Activated T-helper 17 cell treated with anti-CD3 and anti-CD28 coated beads, Interleukin-2, amount 50 U/mL, for 72 hours (primary cell): ENCODE measurements at regions not wholly inside any gene's neighbourhood (a gene's known extent, or its start where the extent isn't known, plus 50 kb on each side); places are given as distances from the start of the nearest gene placed in this dataset.
A peak's percentile ranks its signal among the peaks of the same experiment; 100 is the strongest.

ENCODE experiments used
- ATAC-seq: fragments of 150-1000 bp; cut with Tn5 transposase; replicated peaks from 2 replicates; pipeline ENCODE4 v1.10.0; 2021; ENCODE audit warnings: mild to moderate bottlenecking, moderate library complexity
- H3K27ac Mint-ChIP-seq: one replicate; pipeline ENCODE4 v1.8.0; 2022; ENCODE audit warnings: mixed read lengths
- H3K27me3 Mint-ChIP-seq: one replicate; pipeline ENCODE4 v1.8.0; 2022; ENCODE audit warnings: mixed read lengths
- H3K36me3 Mint-ChIP-seq: one replicate; pipeline ENCODE4 v1.8.0; 2022; ENCODE audit warnings: low read depth, mild to moderate bottlenecking, mixed read lengths
- H3K4me1 Mint-ChIP-seq: one replicate; pipeline ENCODE4 v1.8.0; 2022; ENCODE audit warnings: mixed read lengths
- H3K4me3 Mint-ChIP-seq: one replicate; pipeline ENCODE4 v1.8.0; 2022; ENCODE audit warnings: mild to moderate bottlenecking, mixed read lengths
- H3K9me3 Mint-ChIP-seq: one replicate; pipeline ENCODE4 v1.8.0; 2022; ENCODE audit warnings: mixed read lengths

DNA sequence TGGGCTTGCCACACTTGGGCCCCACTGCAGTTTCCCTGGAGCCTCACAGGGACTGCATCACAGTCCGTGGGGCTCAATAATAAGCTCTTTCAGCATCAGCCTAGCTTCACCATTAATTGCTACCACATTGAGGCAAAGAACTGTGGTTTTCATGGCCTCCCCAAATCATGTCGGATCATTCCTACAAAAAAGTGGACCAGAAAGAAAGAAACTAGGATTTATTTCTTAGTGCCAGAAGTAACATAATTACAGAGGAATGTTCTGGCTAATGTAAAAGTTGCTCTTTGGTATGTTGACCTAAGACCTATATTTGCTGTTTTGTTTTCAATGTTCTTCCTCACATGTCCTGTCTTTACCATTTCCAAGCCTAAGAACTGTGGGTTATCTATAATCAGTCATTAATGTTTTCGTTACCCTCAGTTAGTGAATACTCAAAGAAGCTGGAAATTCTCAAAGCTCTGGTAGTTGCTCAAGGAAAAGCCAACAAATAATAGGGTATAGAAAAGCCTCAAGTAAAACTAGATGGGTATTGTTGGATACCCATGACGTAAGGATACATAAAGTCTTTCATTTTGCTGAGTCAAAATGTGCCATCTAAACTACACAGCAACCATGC lies 173.9 kb downstream of the LTN1 start:
- no peak overlapping the region for H3K4me3 Mint-ChIP-seq
- no peaks in the 10 kb centered on the region for H3K36me3 Mint-ChIP-seq
- H3K27ac Mint-ChIP-seq, result no peak overlapping the region
- H3K27me3 Mint-ChIP-seq, result no peaks in the 10 kb centered on the region
- H3K4me1 Mint-ChIP-seq, result no peaks in the 10 kb centered on the region
- peaks cover 6% of the 10 kb centered on the region for H3K9me3 Mint-ChIP-seq
- no peak for ATAC-seq

DNA sequence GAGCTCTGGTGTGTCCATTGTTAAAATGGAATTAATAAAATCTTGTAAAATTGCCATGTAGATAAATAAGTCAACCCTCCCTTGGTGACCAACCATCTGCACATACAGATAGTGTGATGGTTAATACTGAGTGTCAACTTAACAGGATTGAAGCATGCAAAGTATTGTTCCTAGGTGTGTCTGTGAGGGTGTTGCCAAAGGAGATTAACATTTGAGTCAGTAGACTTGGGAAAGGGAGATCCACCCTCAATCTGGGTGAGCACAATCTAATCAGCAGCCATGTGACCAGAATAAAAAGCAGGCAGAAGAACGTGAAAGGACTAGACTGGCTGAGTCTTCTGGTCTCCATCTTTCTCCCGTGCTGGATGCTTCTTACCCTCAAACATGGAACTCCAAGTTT lies 174.8 kb downstream of the LTN1 start:
- Mint-ChIP-seq H3K9me3 (peaks cover 6% of the 10 kb centered on the region), H3K36me3 (no peaks in the 10 kb centered on the region), H3K27ac (no peak overlapping the region), H3K4me3 (no peak overlapping the region), H3K4me1 (no peaks in the 10 kb centered on the region), H3K27me3 (no peaks in the 10 kb centered on the region)
- ATAC-seq, result no peak

DNA sequence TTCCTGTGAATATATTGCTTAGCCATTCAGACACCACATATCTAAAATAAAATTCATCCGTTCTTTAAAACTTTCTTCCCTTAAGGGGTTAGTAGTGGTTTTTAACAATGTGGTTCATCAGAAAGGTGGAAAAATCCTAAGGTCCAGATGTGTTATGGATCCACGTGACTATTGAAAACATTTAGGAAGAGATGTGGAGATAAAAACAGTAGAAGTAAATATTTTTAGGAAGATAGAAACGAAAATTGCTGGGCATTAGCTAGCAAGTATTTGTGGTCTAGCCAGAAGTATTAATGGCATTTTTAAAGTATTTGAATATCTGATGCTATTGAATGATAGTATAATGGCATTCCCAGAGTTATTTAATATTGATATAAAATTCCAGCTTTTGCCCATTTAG lies 180.8 kb downstream of the LTN1 start:
- H3K36me3 Mint-ChIP-seq, result no peaks in the 10 kb centered on the region

DNA sequence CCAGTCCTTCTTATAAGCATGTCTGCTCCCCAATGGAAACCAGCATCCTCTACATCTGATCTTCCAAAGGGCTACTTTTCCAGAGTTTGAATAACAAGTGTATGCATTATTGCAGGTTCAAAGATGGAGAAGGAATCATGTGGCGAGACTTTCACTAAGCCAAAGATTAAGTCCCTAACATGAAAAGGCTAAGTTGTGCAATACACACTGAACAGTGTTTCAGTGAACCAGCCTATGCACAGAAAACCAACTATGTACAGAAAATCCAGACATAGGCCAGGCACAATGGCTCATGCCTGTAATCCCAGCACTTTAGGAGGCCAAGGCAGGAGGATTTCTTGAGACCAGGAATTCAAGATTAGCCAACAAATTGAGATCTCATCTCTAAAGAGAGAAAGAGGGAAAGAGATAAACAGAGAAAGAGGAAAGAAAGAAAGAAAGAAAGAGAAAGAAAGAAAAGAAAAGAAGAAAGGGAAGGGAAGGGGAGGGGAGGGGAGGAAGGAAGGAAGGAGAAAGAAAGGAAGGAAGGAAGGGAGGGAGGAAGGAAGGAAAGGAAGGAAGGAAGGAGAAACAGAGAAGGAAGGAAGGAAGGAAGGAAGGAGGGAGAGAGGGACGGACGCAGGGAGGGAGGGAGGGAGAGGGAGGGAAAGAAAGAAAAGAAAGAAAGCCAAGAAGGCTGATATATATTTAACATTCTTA lies 181.7 kb downstream of the LTN1 start:
- ATAC-seq, result no peak
- Mint-ChIP-seq H3K9me3 (peaks cover 12% of the 10 kb centered on the region), H3K4me1 (no peaks in the 10 kb centered on the region), H3K27me3 (no peaks in the 10 kb centered on the region), H3K4me3 (no peak overlapping the region), H3K27ac (no peak overlapping the region), H3K36me3 (no peaks in the 10 kb centered on the region)

More for the DNA sequence above, 180.8 kb downstream of the LTN1 start:
- H3K27ac Mint-ChIP-seq, result no peak overlapping the region
- ATAC-seq, result no peak
- H3K27me3 Mint-ChIP-seq, result no peaks in the 10 kb centered on the region
- H3K4me1 Mint-ChIP-seq, result no peaks in the 10 kb centered on the region
- H3K4me3 Mint-ChIP-seq, result no peak overlapping the region
- peaks cover 12% of the 10 kb centered on the region for H3K9me3 Mint-ChIP-seq

DNA sequence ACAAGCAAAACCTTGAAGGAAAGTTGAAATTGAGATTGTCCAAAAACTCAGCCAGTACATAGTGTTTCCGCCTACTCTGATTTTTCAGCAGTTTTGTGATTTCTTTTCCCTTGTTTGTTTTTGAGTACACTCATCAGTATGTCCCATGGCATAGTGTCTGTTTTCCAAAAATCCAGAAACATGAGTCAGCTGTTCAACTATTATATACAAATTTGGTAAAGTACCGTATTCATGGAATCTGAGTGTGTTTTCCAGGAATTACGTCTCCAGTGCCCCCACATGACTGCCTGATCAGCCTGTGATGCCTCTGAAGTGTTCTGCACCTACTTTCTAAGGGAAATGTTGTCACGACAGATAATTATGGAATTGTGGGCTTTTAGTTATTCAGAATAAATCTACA lies 186.8 kb downstream of the LTN1 start:
- Mint-ChIP-seq H3K27ac (no peak overlapping the region), H3K27me3 (no peaks in the 10 kb centered on the region), H3K9me3 (peaks cover 6% of the 10 kb centered on the region), H3K36me3 (no peaks in the 10 kb centered on the region), H3K4me3 (no peak overlapping the region), H3K4me1 (no peaks in the 10 kb centered on the region)
- no peak for ATAC-seq

DNA sequence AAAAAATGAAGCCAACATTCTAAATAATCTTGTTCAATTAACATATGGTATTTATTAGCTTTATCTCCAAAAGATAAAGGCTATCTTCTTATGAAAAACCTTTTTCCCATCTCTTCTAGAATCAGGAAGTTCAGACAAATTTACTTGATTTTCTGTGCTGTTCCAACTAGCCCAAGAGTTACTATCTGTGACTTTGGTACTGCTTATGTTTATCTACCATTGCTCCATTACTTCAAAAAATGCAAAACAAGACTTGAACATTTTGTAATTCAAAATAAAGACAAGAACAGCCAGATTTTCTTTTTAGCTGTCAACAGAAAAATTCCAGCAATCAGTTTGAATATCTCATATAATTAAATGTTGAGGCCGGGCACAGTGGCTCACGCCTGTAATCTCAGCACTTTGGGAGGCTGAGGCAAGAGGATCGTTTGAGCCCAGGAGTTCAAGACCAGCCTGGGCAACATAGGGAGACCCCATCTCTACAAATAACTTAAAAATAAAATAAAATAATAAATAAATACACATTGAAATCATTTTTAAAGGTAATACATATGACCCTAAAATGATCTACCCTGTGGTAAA lies 188.5 kb downstream of the LTN1 start:
- H3K27me3 Mint-ChIP-seq, result no peaks in the 10 kb centered on the region

DNA sequence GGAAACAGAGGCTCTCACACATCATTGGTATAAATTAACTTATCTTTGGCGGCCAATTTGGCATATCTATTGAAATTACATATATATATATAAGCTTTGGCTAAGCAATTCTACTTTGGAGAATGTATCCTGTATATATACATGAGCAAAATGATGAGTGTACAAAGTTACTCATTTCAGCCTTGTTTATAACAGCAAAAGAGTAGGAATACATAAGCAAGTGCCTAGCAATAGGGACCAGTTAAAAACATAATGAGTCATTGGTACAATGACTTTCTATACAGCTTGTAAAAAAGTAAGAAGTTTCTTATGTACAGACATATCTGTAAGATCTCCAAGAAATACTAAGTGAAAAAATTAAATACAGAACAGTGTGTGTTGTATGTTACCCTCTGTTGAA lies 190.8 kb downstream of the LTN1 start:
- H3K4me3 Mint-ChIP-seq, result no peak overlapping the region

More for the DNA sequence above, 188.5 kb downstream of the LTN1 start:
- H3K9me3 Mint-ChIP-seq, result peaks cover 6% of the 10 kb centered on the region
- no peak overlapping the region for H3K4me3 Mint-ChIP-seq
- no peaks in the 10 kb centered on the region for H3K4me1 Mint-ChIP-seq
- no peak overlapping the region for H3K27ac Mint-ChIP-seq
- H3K36me3 Mint-ChIP-seq, result no peaks in the 10 kb centered on the region
- ATAC-seq, result no peak

DNA sequence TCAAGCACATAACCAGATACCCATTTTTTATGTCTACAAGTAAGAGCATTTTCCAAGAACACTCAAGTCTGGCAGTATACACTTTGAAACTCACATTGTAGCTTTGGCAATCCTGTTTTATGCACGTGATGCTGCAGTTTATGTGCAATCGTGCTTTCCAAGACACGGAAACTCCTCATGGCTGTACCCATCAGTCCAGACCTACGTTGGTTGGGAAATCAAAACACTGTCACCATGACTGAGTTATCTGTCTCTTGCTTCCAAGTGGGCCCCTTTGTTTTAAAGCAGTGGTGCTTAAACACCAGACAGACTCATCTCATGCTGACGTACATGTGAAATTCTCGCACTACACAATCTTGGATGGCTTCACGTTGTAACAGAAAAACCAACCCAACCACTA lies 192.8 kb downstream of the LTN1 start:
- no peaks in the 10 kb centered on the region for H3K9me3 Mint-ChIP-seq
- no peak overlapping the region for H3K4me3 Mint-ChIP-seq
- no peaks in the 10 kb centered on the region for H3K4me1 Mint-ChIP-seq
- no peak overlapping the region for H3K27ac Mint-ChIP-seq
- no peaks in the 10 kb centered on the region for H3K27me3 Mint-ChIP-seq
- ATAC-seq, result no peak
- no peaks in the 10 kb centered on the region for H3K36me3 Mint-ChIP-seq

More for the DNA sequence above, 190.8 kb downstream of the LTN1 start:
- H3K36me3 Mint-ChIP-seq, result no peaks in the 10 kb centered on the region
- ATAC-seq, result peak; percentile 37
- H3K27ac Mint-ChIP-seq, result no peak overlapping the region
- H3K27me3 Mint-ChIP-seq, result no peaks in the 10 kb centered on the region
- no peaks in the 10 kb centered on the region for H3K9me3 Mint-ChIP-seq
- no peaks in the 10 kb centered on the region for H3K4me1 Mint-ChIP-seq

DNA sequence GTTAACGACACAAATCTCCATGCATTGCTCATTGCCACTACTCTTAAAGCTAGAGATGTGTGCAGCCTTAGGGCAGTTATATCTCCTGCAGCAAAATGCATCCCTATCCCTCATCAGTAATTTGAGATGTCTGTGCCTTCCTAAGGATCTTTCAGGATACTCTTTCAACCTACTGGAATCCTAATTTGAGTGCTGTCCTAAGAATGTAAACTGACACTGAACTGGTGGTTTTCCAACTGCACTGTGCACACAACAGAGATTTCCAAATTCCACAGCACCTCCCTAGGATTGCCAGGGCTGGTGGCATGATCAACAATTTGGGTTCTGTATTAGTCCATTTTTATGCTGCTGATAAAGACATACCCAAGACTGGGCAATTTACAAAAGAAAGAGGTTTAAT lies 193.9 kb downstream of the LTN1 start:
- no peak for ATAC-seq
- Mint-ChIP-seq H3K36me3 (no peaks in the 10 kb centered on the region), H3K4me3 (no peak overlapping the region), H3K27me3 (no peaks in the 10 kb centered on the region), H3K4me1 (no peaks in the 10 kb centered on the region), H3K9me3 (no peaks in the 10 kb centered on the region), H3K27ac (no peak overlapping the region)

DNA sequence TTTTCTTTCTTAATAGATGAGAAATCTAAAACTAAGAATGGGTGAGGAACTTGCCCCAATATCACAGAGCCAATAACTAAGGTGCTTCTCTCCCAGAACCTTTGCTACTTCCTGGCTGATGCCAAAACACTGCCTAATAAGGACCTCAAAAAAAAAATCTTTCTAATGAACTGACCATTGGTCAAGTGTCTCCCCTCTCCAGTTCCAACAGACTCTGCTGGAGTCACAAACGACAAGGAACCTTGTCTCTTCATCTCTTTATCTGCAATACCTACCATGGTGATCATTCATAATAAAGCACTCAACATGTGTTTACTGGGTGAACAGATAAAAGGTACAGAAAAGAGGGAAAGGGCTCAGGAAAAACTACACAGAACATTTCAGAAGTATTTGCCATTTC lies 197.4 kb downstream of the LTN1 start:
- Mint-ChIP-seq H3K4me1 (no peaks in the 10 kb centered on the region), H3K9me3 (no peaks in the 10 kb centered on the region), H3K36me3 (no peaks in the 10 kb centered on the region), H3K27me3 (no peaks in the 10 kb centered on the region), H3K4me3 (no peak overlapping the region), H3K27ac (no peak overlapping the region)
- no peak for ATAC-seq

DNA sequence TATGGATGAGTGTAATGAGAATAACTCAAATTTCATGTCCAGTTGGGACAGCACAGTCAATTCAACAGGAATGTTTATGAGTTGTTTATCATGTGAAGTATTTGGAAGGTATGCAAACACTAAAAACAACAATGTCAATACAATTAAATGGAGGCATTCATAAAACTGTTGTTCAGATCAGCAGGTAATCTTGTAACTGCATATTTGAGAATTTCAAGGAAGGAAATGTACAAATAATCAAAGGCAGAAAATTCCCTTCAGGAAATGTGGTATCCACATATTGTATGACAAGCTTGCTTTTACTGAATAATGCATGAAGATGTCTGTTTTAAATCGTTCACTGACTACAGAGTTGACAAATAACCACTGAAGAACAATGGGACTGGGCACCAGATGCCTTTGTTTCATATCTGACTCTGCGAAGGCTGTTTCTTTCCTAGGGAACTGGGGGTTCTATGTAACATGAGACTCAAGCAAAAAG lies 198.3 kb downstream of the LTN1 start:
- Mint-ChIP-seq H3K36me3 (no peaks in the 10 kb centered on the region), H3K4me3 (no peak overlapping the region), H3K27ac (no peak overlapping the region), H3K27me3 (no peaks in the 10 kb centered on the region), H3K4me1 (no peaks in the 10 kb centered on the region), H3K9me3 (no peaks in the 10 kb centered on the region)
- ATAC-seq, result no peak

DNA sequence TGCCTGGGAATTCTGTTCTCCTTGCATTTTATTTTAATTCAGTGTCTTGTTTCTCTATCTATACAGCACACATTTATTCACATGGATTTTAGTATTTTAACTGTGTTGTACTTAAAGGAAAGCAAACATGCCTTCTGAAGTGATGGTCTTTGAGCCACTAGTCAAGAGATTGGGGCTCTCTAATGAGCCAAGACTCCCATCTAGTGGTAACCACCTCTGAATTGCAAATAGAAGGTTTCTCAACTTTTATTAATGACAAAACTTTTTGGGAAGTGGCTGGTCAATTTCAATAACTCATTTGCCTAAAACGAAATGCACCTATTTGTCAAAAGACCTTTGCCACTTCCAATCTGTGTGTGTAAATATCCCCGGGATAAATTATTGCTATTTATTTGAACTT lies 199.6 kb downstream of the LTN1 start:
- ATAC-seq, result no peak
- no peaks in the 10 kb centered on the region for H3K9me3 Mint-ChIP-seq
- H3K4me1 Mint-ChIP-seq, result no peaks in the 10 kb centered on the region
- no peak overlapping the region for H3K4me3 Mint-ChIP-seq
- H3K27me3 Mint-ChIP-seq, result no peaks in the 10 kb centered on the region
- no peak overlapping the region for H3K27ac Mint-ChIP-seq
- H3K36me3 Mint-ChIP-seq, result no peaks in the 10 kb centered on the region

DNA sequence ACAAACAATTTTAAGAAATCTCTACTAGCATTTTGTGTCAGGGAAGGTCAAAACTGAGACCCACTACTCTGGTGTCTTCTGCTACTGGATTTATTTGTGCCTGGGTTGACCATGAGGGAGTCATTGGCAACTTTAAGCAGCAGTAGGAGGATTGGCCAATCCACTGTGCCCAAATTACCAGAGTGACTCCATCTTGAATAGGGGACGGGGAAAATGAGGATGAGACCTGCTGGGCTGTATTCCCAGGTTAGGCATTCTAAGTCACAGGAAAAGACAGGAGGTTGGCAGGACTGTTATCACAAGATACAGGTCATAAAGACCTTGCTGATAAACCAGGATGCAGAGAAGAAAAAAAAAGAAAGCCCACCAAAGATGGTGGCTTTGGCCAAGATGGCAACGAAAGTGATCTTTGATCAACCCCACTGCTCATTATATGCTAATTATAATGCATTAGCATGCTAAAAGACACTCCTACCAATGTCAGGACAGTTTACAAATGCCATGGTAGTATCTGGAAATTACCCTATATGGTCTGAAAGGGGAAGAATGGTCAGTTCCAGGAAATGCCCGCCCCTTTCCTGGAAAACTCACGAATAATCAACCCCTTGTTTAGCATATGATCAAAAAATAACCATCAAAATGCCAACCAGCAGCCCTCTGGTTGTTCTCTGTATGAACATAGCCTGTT lies 200.9 kb downstream of the LTN1 start:
- ATAC-seq, result no peak
- Mint-ChIP-seq H3K4me1 (no peaks in the 10 kb centered on the region), H3K27ac (no peak overlapping the region), H3K4me3 (no peak overlapping the region), H3K27me3 (no peaks in the 10 kb centered on the region), H3K9me3 (no peaks in the 10 kb centered on the region), H3K36me3 (no peaks in the 10 kb centered on the region)

DNA sequence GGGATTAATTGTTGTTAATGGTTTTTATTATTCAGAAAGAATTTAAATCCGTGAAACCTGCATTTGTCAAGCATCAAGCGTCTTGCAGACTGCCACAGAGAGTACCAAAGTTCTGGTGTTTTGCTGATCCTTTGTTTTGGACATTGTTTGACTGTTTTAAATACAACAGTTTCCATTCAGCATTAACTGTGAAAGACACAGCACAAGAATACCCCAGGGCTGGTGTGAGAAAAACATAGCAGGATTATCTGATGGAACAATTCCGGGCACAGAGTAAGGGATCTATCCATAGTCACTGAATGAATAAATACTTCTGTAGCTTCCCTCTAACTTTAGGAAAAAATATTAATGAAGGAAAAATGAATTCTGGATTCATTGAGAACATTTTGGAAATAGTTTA lies 202.3 kb downstream of the LTN1 start:
- H3K4me3 Mint-ChIP-seq, result no peak overlapping the region
- peaks cover 1% of the 10 kb centered on the region for H3K9me3 Mint-ChIP-seq
- H3K4me1 Mint-ChIP-seq, result no peaks in the 10 kb centered on the region
- no peak for ATAC-seq
- peaks cover 3% of the 10 kb centered on the region for H3K36me3 Mint-ChIP-seq
- H3K27ac Mint-ChIP-seq, result no peak overlapping the region
- no peaks in the 10 kb centered on the region for H3K27me3 Mint-ChIP-seq

DNA sequence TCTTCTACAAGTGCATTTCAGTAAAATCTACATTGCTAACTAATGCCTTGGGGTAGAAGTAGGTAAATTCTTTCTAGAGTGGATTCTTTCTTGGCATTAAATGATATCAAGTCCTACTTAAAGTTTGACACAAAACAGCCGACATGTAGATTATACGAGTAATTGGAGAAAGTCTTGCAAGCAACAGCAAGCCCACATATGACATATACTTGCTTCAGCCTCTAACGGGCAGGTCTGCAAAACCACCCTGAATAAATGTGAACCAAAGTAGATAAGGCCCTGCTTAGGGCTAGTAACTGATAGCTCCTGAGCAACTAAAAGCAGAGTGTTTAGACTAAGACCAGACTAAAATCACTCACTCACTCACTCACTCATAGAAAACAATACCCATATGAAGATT lies 203.2 kb downstream of the LTN1 start:
- Mint-ChIP-seq H3K4me1 (no peaks in the 10 kb centered on the region), H3K4me3 (no peak overlapping the region), H3K27me3 (no peaks in the 10 kb centered on the region), H3K27ac (no peak overlapping the region), H3K36me3 (peaks cover 11% of the 10 kb centered on the region), H3K9me3 (peaks cover 8% of the 10 kb centered on the region)
- ATAC-seq, result no peak
